Neural progenitor cell (in vitro differentiated cells): ENCODE measurements at regions not wholly inside any gene's neighbourhood (a gene's known extent, or its start where the extent isn't known, plus 50 kb on each side); places are given as distances from the start of the nearest gene placed in this dataset.

Source experiments
- DNase-seq: peaks from one replicate; pipeline ENCODE4 v3.0.0-alpha.2; 2016; ENCODE audit warnings: low spot score
- H2AFZ ChIP-seq: fragments of 200-600 bp; sonication (generic); replicated peaks from 2 replicates; pipeline ENCODE4 v1.6.1; 2016; ENCODE audit warnings: antibody characterized with exemption
- H3F3A ChIP-seq: fragments of 200-600 bp; sonication (generic); 2 replicates; pipeline ENCODE4 v1.6.1; 2016; ENCODE audit warnings: antibody characterized with exemption, low read depth
- H3K27ac ChIP-seq: fragments of 200-600 bp; sonication (generic); 2 replicates; pipeline ENCODE4 v1.5.1; 2016; ENCODE audit warnings: mild to moderate bottlenecking
- H3K27me3 ChIP-seq: fragments of 200-600 bp; sonication (generic); 2 replicates; pipeline ENCODE4 v1.6.1; 2016; ENCODE audit warnings: mild to moderate bottlenecking, moderate library complexity
- H3K36me3 ChIP-seq: fragments of 200-600 bp; sonication (generic); 2 replicates; pipeline ENCODE4 v1.5.1; 2016
- H3K4me1 ChIP-seq: fragments of 200-600 bp; sonication (generic); 2 replicates; pipeline ENCODE4 v1.6.1; 2016; ENCODE audit warnings: mixed run types
- H3K4me2 ChIP-seq: fragments of 200-600 bp; sonication (generic); 2 replicates; pipeline ENCODE4 v1.6.1; 2016
- H3K4me3 ChIP-seq: fragments of 200-600 bp; sonication (generic); 2 replicates; pipeline ENCODE4 v1.5.1; 2016
- H3K79me2 ChIP-seq: fragments of 200-600 bp; sonication (generic); 2 replicates; pipeline ENCODE4 v1.6.1; 2016; ENCODE audit warnings: low read depth
- H3K9ac ChIP-seq: fragments of 200-600 bp; sonication (generic); 2 replicates; pipeline ENCODE4 v1.6.1; 2016
- H3K9me3 ChIP-seq: fragments of 200-600 bp; sonication (generic); 2 replicates; pipeline ENCODE4 v1.5.1; 2016; ENCODE audit warnings: low read depth
- H4K20me1 ChIP-seq: fragments of 200-600 bp; sonication (generic); 2 replicates; pipeline ENCODE4 v1.6.1; 2016; ENCODE audit warnings: low read depth
- H3K27ac Mint-ChIP-seq: 3 replicates; pipeline ENCODE4 v1.8.0; 2021; ENCODE audit warnings: mixed read lengths
- H3K27me3 Mint-ChIP-seq: 2 replicates; pipeline ENCODE4 v1.8.0; 2022; ENCODE audit warnings: low read depth, mild to moderate bottlenecking, inconsistent platforms, moderate library complexity, mixed read lengths; ENCODE audit not compliant: insufficient read depth
- H3K36me3 Mint-ChIP-seq: 3 replicates; pipeline ENCODE4 v1.8.0; 2021; ENCODE audit warnings: mixed read lengths
- H3K4me1 Mint-ChIP-seq: 3 replicates; pipeline ENCODE4 v1.8.0; 2021; ENCODE audit warnings: mixed read lengths
- H3K4me3 Mint-ChIP-seq: 3 replicates; pipeline ENCODE4 v1.8.0; 2021; ENCODE audit warnings: mild to moderate bottlenecking, moderate library complexity, mixed read lengths
- H3K9me3 Mint-ChIP-seq: 3 replicates; pipeline ENCODE4 v1.8.0; 2020; ENCODE audit warnings: mixed read lengths
- EZH2 ChIP-seq: fragments of 200-600 bp; sonication (generic); IDR thresholded peaks from 2 replicates; pipeline ENCODE4 v1.6.1; 2017; ENCODE audit warnings: antibody characterized with exemption, mild to moderate bottlenecking, moderate library complexity
- EZH2phosphoT487 ChIP-seq: fragments of 200-600 bp; sonication (generic); IDR thresholded peaks from 2 replicates; pipeline ENCODE4 v1.6.1; 2017; ENCODE audit warnings: antibody characterized with exemption
- TF ChIP-seq, protein P1 (sequence below): fragments of 200-600 bp; sonication (generic); IDR thresholded peaks from 2 replicates; pipeline ENCODE4 v1.5.1; 2017; ENCODE audit warnings: antibody characterized with exemption, mild to moderate bottlenecking

DNA sequence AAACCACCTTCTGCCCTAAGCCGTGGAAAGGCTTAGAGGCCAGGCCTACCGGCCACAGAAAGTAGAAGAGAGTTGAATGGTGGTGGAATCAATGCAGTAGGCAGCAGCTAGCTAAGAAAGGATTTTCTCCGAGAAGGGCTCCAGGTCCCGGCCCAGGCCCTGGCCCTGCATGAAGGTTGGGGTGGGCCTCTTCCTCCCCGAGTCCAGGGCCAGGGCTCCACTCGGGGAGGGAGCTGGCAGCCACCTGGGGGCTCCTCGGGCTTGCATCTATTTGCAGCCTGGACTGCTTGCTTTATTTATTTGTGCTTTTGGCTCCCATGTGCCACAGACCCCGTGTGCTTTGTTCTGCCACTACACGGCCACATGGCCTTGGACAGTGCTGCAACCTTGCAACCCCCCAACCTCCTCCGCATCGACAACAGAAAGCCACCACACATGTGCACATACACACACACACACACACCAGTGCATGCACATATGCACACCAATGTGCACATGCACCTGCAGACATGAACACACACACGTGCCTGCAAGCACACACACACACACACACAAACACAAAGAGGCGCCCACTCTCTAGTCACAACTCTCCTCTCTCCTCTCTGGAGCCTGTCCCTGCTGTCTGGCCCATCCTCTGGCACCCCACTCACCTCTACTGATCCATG, 96.4 kb upstream of the TNRC6C start:
- Mint-ChIP-seq H3K9me3 (no peaks in the 10 kb centered on the region), H3K4me3 (no peak overlapping the region), H3K4me1 (peaks cover 20% of the 10 kb centered on the region), H3K27ac (peak overlapping the region; percentile 2), H3K36me3 (no peaks in the 10 kb centered on the region), H3K27me3 (peaks cover 17% of the 10 kb centered on the region)
- Histone ChIP-seq H3K9me3 (no peaks in the 10 kb centered on the region), H3K4me3 (no peak overlapping the region), H4K20me1 (no peaks in the 10 kb centered on the region), H3K9ac (no peak overlapping the region), H3K36me3 (no peaks in the 10 kb centered on the region), H2AFZ (no peak overlapping the region), H3K79me2 (no peaks in the 10 kb centered on the region), H3K27ac (no peak overlapping the region), H3K27me3 (no peaks in the 10 kb centered on the region), H3F3A (peaks cover 2% of the 10 kb centered on the region), H3K4me1 (peaks cover 5% of the 10 kb centered on the region), H3K4me2 (no peak overlapping the region)
- no peak for DNase-seq
- TF ChIP-seq, protein P1, sequence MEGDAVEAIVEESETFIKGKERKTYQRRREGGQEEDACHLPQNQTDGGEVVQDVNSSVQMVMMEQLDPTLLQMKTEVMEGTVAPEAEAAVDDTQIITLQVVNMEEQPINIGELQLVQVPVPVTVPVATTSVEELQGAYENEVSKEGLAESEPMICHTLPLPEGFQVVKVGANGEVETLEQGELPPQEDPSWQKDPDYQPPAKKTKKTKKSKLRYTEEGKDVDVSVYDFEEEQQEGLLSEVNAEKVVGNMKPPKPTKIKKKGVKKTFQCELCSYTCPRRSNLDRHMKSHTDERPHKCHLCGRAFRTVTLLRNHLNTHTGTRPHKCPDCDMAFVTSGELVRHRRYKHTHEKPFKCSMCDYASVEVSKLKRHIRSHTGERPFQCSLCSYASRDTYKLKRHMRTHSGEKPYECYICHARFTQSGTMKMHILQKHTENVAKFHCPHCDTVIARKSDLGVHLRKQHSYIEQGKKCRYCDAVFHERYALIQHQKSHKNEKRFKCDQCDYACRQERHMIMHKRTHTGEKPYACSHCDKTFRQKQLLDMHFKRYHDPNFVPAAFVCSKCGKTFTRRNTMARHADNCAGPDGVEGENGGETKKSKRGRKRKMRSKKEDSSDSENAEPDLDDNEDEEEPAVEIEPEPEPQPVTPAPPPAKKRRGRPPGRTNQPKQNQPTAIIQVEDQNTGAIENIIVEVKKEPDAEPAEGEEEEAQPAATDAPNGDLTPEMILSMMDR = no peak
- TF ChIP-seq EZH2phosphoT487 = no peak
- TF ChIP-seq EZH2 = no peak

DNA sequence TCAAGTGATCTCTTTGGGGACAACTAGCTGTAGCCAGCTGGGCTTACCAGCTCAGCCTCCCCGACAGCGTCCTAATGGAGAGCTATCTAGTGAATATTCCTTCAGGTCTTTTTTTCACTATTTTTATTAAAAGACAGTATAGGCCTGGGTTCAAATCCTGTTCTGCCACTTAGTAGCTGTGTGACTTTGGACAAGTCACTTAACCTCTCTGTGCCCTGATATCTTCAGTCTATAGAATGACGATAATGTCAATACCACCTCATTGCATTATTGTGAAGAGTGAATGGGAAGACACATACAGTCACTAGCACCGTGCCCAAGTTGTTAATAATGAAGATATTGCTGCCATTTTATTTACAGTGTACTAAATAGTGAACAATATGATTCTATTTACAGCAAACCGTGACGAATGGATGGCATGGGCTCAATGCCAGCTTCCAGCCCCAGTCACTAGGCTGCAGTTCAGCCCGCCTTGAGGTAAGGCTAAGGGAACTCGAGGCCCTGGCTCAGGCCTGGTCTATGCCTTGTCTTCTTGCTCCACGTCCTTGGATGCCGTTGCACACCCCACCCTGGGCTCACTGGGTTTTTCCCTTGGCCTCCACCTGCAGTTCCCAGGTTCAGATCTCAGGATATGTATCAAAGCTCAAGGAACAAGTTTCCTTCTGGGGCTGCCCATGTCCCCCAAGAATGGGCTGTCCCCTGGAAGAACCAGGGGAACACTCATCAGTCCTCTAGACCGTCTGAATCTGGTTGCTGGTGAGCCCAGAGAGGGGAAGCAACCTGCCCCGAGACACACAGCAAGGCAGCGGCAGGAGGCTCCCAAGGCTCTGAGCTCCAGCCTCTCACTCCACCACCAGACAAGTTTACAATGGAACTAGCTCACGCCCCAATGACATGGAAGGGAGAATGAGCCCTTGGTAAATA, 95.4 kb upstream of the TNRC6C start:
- Mint-ChIP-seq H3K36me3 (no peaks in the 10 kb centered on the region), H3K27ac (peak overlapping the region; percentile 67), H3K9me3 (no peaks in the 10 kb centered on the region), H3K27me3 (peaks cover 17% of the 10 kb centered on the region), H3K4me3 (no peak overlapping the region), H3K4me1 (peaks cover 22% of the 10 kb centered on the region)
- Histone ChIP-seq H3F3A (peaks cover 2% of the 10 kb centered on the region), H3K27me3 (no peaks in the 10 kb centered on the region), H3K4me3 (no peak overlapping the region), H3K4me1 (peaks cover 5% of the 10 kb centered on the region), H3K36me3 (no peaks in the 10 kb centered on the region), H3K27ac (no peak overlapping the region), H3K9ac (no peak overlapping the region), H3K4me2 (no peak overlapping the region), H3K9me3 (no peaks in the 10 kb centered on the region), H3K79me2 (no peaks in the 10 kb centered on the region), H2AFZ (no peak overlapping the region), H4K20me1 (no peaks in the 10 kb centered on the region)
- DNase-seq = no peak
- TF ChIP-seq EZH2phosphoT487 = no peak
- no peak for TF ChIP-seq EZH2

DNA sequence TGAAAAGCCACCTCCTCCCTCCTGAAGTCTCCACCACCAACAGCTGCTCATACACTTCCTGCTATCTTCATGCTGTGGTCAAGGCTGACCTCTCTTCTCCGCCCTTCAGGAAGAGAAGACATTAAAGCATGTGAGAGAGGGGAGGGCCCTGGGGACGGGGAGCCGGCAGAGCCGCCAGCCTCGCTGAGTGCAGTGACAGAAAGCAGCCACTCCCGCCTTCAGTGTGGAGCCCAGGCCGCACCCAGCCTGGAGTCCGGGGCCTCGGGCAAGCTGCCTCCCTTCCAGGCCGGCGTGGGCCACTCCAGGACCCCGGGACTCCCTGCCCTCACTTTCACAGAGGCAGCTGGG, 94.7 kb upstream of the TNRC6C start:
- Mint-ChIP-seq H3K36me3 (no peaks in the 10 kb centered on the region), H3K27ac (peak overlapping the region; percentile 67), H3K4me1 (peaks cover 20% of the 10 kb centered on the region), H3K9me3 (no peaks in the 10 kb centered on the region), H3K27me3 (peaks cover 17% of the 10 kb centered on the region), H3K4me3 (no peak overlapping the region)
- H3K9ac ChIP-seq = no peak overlapping the region
- H3K27me3 ChIP-seq = no peaks in the 10 kb centered on the region
- H3K4me1 ChIP-seq = peaks cover 5% of the 10 kb centered on the region
- H3F3A ChIP-seq = peaks cover 2% of the 10 kb centered on the region
- H3K27ac ChIP-seq = no peak overlapping the region
- H4K20me1 ChIP-seq = no peaks in the 10 kb centered on the region
- no peak overlapping the region for H2AFZ ChIP-seq
- no peaks in the 10 kb centered on the region for H3K9me3 ChIP-seq
- TF ChIP-seq, protein P1 = no peak
- TF ChIP-seq EZH2phosphoT487 (no peak), EZH2 (no peak)
- no peak overlapping the region for H3K4me2 ChIP-seq
- no peak for DNase-seq
- no peaks in the 10 kb centered on the region for H3K79me2 ChIP-seq
- H3K36me3 ChIP-seq = no peaks in the 10 kb centered on the region
- H3K4me3 ChIP-seq = no peak overlapping the region
